Neutrophil (primary cell): ENCODE measurements at regions not wholly inside any gene's neighbourhood (a gene's known extent, or its start where the extent isn't known, plus 50 kb on each side); places are given as distances from the start of the nearest gene placed in this dataset.

Source experiments
- H3K27ac ChIP-seq: fragments of 200-600 bp; sonication (generic); 2 replicates; pipeline ENCODE4 v1.5.1; 2016; ENCODE audit warnings: mild to moderate bottlenecking, moderate library complexity
- H3K27me3 ChIP-seq: fragments of 200-600 bp; sonication (generic); 2 replicates; pipeline ENCODE4 v1.6.0; 2016; ENCODE audit warnings: mild to moderate bottlenecking
- H3K36me3 ChIP-seq: fragments of 200-600 bp; sonication (generic); 2 replicates; pipeline ENCODE4 v1.5.1; 2017
- H3K4me1 ChIP-seq, 2 experiments: fragments of 200-600 bp in 1 of 2; sonication (generic) in 1 of 2; 1 replicate in 1 of 2; 2 replicates in 1 of 2; pipeline versions ENCODE4 v1.5.1 to v1.6.1; 2013 to 2016; ENCODE audit warnings: low read depth in 1 of 2, low read length in 1 of 2, mild to moderate bottlenecking in 1 of 2, moderate library complexity in 1 of 2; ENCODE audit not compliant: control insufficient read depth in 1 of 2, insufficient read depth in 1 of 2
- H3K4me3 ChIP-seq, 2 experiments: fragments of 200-600 bp in 1 of 2; sonication (generic) in 1 of 2; 1 replicate in 1 of 2; 2 replicates in 1 of 2; pipeline ENCODE4 v1.5.1; 2013 to 2016; ENCODE audit warnings: low read depth in 1 of 2, low read length in 1 of 2, mild to moderate bottlenecking in 1 of 2, moderate library complexity in 1 of 2
- H3K9me3 ChIP-seq: fragments of 200-600 bp; sonication (generic); 2 replicates; pipeline ENCODE4 v1.5.1; 2016
- TF ChIP-seq, protein P1 (sequence below): fragments of 200-600 bp; sonication (generic); IDR thresholded peaks from 2 replicates; pipeline ENCODE4 v1.5.1; 2016; ENCODE audit warnings: antibody characterized with exemption

DNA sequence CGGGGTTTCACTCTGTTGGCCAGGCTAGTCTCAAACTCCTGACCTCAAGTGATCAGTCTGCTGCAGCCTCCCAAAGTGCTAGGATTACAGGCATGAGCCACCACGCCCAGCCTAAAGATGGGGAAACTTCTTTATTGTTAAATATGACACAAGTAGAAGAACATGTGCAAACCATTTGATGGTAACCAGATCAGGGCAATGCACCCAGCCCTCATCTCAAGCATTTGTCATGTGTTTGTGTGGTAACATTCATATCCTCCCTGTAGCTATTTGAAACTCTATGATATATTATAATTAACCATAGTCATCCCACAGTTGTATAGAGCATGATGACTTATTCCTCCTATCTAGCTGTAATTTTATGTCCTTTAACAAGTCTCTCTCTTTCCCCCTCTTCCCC lies 119.5 kb upstream of the TMPRSS2 start:
- H3K36me3 ChIP-seq, result no peaks in the 10 kb centered on the region
- H3K27ac ChIP-seq, result no peak overlapping the region
- TF ChIP-seq, protein P1, sequence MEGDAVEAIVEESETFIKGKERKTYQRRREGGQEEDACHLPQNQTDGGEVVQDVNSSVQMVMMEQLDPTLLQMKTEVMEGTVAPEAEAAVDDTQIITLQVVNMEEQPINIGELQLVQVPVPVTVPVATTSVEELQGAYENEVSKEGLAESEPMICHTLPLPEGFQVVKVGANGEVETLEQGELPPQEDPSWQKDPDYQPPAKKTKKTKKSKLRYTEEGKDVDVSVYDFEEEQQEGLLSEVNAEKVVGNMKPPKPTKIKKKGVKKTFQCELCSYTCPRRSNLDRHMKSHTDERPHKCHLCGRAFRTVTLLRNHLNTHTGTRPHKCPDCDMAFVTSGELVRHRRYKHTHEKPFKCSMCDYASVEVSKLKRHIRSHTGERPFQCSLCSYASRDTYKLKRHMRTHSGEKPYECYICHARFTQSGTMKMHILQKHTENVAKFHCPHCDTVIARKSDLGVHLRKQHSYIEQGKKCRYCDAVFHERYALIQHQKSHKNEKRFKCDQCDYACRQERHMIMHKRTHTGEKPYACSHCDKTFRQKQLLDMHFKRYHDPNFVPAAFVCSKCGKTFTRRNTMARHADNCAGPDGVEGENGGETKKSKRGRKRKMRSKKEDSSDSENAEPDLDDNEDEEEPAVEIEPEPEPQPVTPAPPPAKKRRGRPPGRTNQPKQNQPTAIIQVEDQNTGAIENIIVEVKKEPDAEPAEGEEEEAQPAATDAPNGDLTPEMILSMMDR, result no peak
- peaks cover 28% of the 10 kb centered on the region for H3K27me3 ChIP-seq
- no peaks in the 10 kb centered on the region for H3K9me3 ChIP-seq
- H3K4me3 ChIP-seq, result no peak overlapping the region
- H3K4me1 ChIP-seq, result no peaks in the 10 kb centered on the region

DNA sequence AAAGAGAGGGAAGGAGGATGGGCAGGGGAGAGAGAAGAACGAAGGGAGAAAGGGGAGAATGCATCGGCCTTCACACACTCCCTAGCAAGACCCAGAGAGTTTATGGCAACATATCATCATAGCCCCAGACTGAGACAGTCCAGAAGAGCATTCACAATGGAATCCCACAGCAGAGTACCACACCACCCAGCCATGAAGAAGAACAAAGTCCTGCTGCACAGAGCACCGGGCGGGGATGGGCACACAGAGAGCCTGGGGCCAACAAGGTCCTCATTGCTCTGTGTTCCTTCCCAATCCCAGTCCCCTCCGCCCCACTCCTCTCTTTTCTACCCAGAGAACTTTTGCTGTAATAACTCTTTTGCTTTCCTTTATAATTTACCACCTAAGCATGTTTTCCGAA lies 118.1 kb upstream of the TMPRSS2 start:
- no peaks in the 10 kb centered on the region for H3K9me3 ChIP-seq
- H3K27ac ChIP-seq, result no peak overlapping the region
- no peaks in the 10 kb centered on the region for H3K36me3 ChIP-seq
- TF ChIP-seq, protein P1, result no peak
- H3K4me3 ChIP-seq, result no peak overlapping the region
- H3K4me1 ChIP-seq, result no peaks in the 10 kb centered on the region
- H3K27me3 ChIP-seq, result peaks cover 28% of the 10 kb centered on the region

DNA sequence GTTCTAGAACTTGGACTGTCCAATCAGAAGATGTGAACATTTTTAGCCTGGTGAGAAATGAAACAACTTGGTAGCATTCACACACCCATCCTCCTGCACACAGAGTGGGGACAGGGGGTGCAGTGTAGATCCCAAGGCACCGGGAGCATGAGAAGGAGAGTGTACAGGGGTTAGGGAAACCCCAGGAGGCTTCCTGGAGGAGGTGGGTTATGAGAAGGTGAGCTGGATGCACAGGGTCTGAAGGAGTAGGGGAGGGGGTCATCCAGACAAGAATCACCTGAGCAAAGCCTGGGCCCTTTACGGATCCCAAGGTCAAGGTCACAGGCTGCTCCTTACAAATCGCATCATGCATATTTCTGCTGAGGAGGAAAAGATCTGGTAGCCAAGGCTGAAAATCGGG lies 117.5 kb upstream of the TMPRSS2 start:
- no peaks in the 10 kb centered on the region for H3K9me3 ChIP-seq
- H3K4me3 ChIP-seq, result no peak overlapping the region
- H3K27ac ChIP-seq, result no peak overlapping the region
- TF ChIP-seq, protein P1, result no peak
- peaks cover 28% of the 10 kb centered on the region for H3K27me3 ChIP-seq
- H3K36me3 ChIP-seq, result no peaks in the 10 kb centered on the region
- no peaks in the 10 kb centered on the region for H3K4me1 ChIP-seq

DNA sequence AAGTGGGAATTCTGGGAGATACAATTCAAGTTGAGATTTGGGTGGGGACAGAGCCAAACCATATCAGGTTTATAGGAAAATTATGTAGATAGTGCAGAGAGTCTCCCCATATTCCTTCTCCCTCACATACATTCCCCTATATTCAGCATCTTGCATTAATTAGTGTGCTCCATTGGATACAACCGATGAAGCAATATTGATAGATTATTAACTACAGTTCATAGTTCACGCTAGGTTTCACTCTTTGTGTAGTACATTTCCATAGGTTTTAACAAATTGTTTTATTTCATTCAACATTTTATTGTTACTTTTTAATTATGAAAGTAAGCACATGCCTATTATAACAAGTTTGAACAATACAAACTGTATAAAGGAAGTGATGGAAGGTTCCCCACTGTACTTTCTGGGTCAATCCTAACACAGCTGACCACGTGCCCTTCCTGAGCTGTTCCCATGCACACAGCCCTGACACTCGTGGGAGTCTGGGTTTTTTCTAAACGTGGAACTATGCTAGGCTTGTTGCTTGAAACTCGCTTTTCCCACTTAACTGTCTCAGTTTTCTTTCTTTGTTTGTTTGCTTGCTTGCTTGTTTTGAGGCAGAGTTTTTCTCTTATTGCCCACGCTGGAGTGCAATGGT lies 116.8 kb upstream of the TMPRSS2 start:
- Histone ChIP-seq H3K27me3 (peaks cover 34% of the 10 kb centered on the region), H3K27ac (no peak overlapping the region), H3K4me1 (no peaks in the 10 kb centered on the region), H3K36me3 (no peaks in the 10 kb centered on the region), H3K9me3 (no peaks in the 10 kb centered on the region), H3K4me3 (no peak overlapping the region)
- TF ChIP-seq, protein P1, result no peak

DNA sequence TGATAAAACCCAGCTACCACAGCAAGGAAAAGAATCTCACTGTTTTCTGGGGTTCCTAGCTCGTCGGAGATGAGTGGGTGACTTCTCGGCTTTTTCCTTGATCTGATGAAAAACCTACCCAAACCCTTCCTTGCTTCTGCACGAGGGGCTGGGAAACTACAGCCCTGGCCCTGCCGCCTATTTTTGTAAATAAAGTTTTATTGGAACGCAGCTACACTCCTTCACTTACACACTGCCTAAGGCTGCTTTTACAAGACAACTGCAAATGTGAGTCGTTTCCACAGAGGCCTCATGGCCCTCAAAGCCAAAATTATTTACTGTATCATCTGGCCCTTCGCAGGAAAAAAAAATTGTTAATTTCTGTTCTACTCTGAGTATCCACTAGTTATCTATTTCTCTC lies 116.0 kb upstream of the TMPRSS2 start:
- Histone ChIP-seq H3K27ac (no peak overlapping the region), H3K27me3 (peaks cover 37% of the 10 kb centered on the region)
- TF ChIP-seq, protein P1, result no peak

More for the DNA sequence above, 116.0 kb upstream of the TMPRSS2 start:
- H3K4me1 ChIP-seq, result no peaks in the 10 kb centered on the region
- no peaks in the 10 kb centered on the region for H3K36me3 ChIP-seq
- no peaks in the 10 kb centered on the region for H3K9me3 ChIP-seq
- no peak overlapping the region for H3K4me3 ChIP-seq
